Suppressor macrophage treated with lipopolysaccharide for 4 hours (primary cell): ENCODE measurements at regions not wholly inside any gene's neighbourhood (a gene's known extent, or its start where the extent isn't known, plus 50 kb on each side); places are given as distances from the start of the nearest gene placed in this dataset.
"Not testable (repeated sequence)": the region's sequence is repeated elsewhere in the genome, so short reads cannot be mapped to it uniquely, and the experiment has no call there.

Source experiments
- DNase-seq: peaks from one replicate; pipeline ENCODE4 v3.0.0-alpha.2; 2020

GRCh38 chr2:120642646-120643045 lies 93.0 kb upstream of the GLI2 start:
- no peak for DNase-seq

GRCh38 chr2:120646994-120647393 lies 88.7 kb upstream of the GLI2 start:
- no peak for DNase-seq

GRCh38 chr2:120647487-120647886 lies 88.2 kb upstream of the GLI2 start:
- DNase-seq, result no peak

- not testable (repeated sequence) for DNase-seq
These were observed 86.3 kb upstream of the GLI2 start for GRCh38 chr2:120649381-120649780.

- DNase-seq, result no peak
These were observed 85.5 kb upstream of the GLI2 start for GRCh38 chr2:120650022-120650644.

GRCh38 chr2:120651818-120652217 lies 83.8 kb upstream of the GLI2 start:
- DNase-seq, result no peak

- no peak for DNase-seq
These were observed 82.6 kb upstream of the GLI2 start for GRCh38 chr2:120653046-120653445.

GRCh38 chr2:120653871-120654270 lies 81.8 kb upstream of the GLI2 start:
- no peak for DNase-seq

- DNase-seq, result no peak
These were observed 81.1 kb upstream of the GLI2 start for GRCh38 chr2:120654381-120655134.

- no peak for DNase-seq
These were observed 79.3 kb upstream of the GLI2 start for GRCh38 chr2:120656273-120656950.

GRCh38 chr2:120658042-120658769 lies 77.5 kb upstream of the GLI2 start:
- DNase-seq, result no peak

GRCh38 chr2:120658770-120659158 lies 76.9 kb upstream of the GLI2 start:
- DNase-seq, result no peak

GRCh38 chr2:120659275-120659977 lies 76.2 kb upstream of the GLI2 start:
- no peak for DNase-seq

- no peak for DNase-seq
These were observed 75.5 kb upstream of the GLI2 start for GRCh38 chr2:120660056-120660694.

GRCh38 chr2:120660771-120661459 lies 74.8 kb upstream of the GLI2 start:
- DNase-seq, result no peak

GRCh38 chr2:120661551-120661950 lies 74.1 kb upstream of the GLI2 start:
- DNase-seq, result no peak

GRCh38 chr2:120662046-120662445 lies 73.6 kb upstream of the GLI2 start:
- no peak for DNase-seq

- no peak for DNase-seq
These were observed 72.9 kb upstream of the GLI2 start for GRCh38 chr2:120662746-120663145.

- no peak for DNase-seq
These were observed 69.2 kb upstream of the GLI2 start for GRCh38 chr2:120666433-120666832.

- no peak for DNase-seq
These were observed 67.7 kb upstream of the GLI2 start for GRCh38 chr2:120667981-120668380.

GRCh38 chr2:120669121-120669952 lies 66.3 kb upstream of the GLI2 start:
- no peak for DNase-seq
